ENCODE measurements at regions not wholly inside any gene's neighbourhood (a gene's known extent, or its start where the extent isn't known, plus 50 kb on each side); places are given as distances from the start of the nearest gene placed in this dataset.

DNA sequence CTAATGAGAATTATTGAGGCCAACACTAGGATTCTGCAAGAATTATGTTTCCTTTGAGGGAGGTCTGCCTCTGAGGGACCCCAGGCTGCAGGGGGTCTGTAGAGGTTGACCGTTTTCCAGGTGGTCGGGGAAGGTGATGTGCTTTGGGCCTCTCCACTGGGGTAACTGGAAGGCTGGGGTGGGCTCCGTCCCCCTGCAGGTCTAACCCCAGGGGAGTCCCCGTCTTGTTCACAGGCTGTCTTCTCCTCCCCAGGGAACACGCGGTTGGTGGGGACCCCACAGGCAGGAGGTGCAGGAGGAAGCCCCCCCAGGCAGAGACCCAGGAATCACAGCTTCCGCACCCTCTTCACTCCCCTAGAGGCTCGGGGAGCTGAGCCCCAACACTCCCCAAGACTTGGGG lies 726.4 kb downstream of the BRD1 start:
- TF ChIP-seq EZH2 (IDR thresholded peaks at IDR 0.05; ENCODE audit: borderline replicate concordance, insufficient read depth, low read depth, low read length, poor library complexity, severe bottlenecking): no peak
- TF ChIP-seq, protein P1, sequence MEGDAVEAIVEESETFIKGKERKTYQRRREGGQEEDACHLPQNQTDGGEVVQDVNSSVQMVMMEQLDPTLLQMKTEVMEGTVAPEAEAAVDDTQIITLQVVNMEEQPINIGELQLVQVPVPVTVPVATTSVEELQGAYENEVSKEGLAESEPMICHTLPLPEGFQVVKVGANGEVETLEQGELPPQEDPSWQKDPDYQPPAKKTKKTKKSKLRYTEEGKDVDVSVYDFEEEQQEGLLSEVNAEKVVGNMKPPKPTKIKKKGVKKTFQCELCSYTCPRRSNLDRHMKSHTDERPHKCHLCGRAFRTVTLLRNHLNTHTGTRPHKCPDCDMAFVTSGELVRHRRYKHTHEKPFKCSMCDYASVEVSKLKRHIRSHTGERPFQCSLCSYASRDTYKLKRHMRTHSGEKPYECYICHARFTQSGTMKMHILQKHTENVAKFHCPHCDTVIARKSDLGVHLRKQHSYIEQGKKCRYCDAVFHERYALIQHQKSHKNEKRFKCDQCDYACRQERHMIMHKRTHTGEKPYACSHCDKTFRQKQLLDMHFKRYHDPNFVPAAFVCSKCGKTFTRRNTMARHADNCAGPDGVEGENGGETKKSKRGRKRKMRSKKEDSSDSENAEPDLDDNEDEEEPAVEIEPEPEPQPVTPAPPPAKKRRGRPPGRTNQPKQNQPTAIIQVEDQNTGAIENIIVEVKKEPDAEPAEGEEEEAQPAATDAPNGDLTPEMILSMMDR (IDR thresholded peaks at IDR 0.05): no peak
